ENCODE measurements at regions not wholly inside any gene's neighbourhood (a gene's known extent, or its start where the extent isn't known, plus 50 kb on each side); places are given as distances from the start of the nearest gene placed in this dataset.

- TF ChIP-seq SMC3 (IDR thresholded peaks at IDR 0.05; ENCODE audit: low read depth, low read length) (no peak), CTCF (conservative IDR thresholded peaks at IDR 0.05; ENCODE audit: low read depth, low read length) (no peak), RAD21 (IDR thresholded peaks at IDR 0.05; ENCODE audit: low read length) (no peak), RFX5 (IDR thresholded peaks at IDR 0.05; ENCODE audit: low read depth, low read length) (no peak), POLR2A (IDR thresholded peaks at IDR 0.05; ENCODE audit: low read depth, low read length) (no peak), MAZ (IDR thresholded peaks at IDR 0.05; ENCODE audit: borderline replicate concordance, low read depth, low read length) (no peak)
Observed at GRCh38 chrX:106437407-106437806, 174.4 kb upstream of the RADX start.

Data from IMR-90 (cell line).